ENCODE measurements at regions not wholly inside any gene's neighbourhood (a gene's known extent, or its start where the extent isn't known, plus 50 kb on each side); places are given as distances from the start of the nearest gene placed in this dataset.

DNA sequence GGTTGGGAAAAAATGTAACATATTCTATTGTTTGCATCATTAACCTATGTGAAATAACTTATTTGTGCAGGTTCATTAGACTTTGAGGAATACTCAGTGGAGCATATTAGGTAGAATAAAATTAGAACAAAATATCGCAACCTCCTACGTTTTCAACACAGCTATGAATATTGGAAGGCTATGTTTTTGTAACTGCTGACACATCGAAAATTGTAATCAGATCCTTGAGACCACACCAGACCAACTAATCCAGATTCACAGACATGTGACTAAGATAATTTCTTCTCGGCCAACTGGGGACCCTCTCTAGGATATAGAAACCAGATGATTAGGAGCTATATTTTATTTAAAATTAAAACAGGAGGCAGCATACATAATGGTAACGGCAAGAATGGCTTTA is 77.5 kb upstream of the VWC2 start:
- intact Hi-C loops (cut with micrococcal nuclease) (no loop called here), dilution Hi-C loops (cut with HindIII; ENCODE audit: low sequenced_read_pairs, unreplicated experiment) (no loop called here), in situ Hi-C loops (cut with MboI; ENCODE audit: low sequenced_read_pairs) (no loop called here)
- Histone ChIP-seq H4K5ac (ENCODE audit: low read depth, low read length) (no peak overlapping the region), H3K18ac (ENCODE audit: low read depth, low read length) (no peak overlapping the region), H3K9me3 (ENCODE audit: control insufficient read depth, insufficient read depth, low read length) (peaks cover 10% of the 10 kb centered on the region), H2AFZ (replicated peaks; ENCODE audit: low read length, poor library complexity) (no peak overlapping the region), H3K79me1 (ENCODE audit: low read depth in 1 of 2, low read length in 2 of 2) (no peaks in the 10 kb centered on the region), H3K27ac (ENCODE audit: insufficient read depth, low read length) (no peak overlapping the region), H4K8ac (ENCODE audit: low read depth in 2 of 2, low read length in 2 of 2) (no peak overlapping the region), H3K23ac (ENCODE audit: low read depth, low read length) (no peak overlapping the region), H2BK5ac (ENCODE audit: low read depth, low read length, poor library complexity, severe bottlenecking) (no peak overlapping the region), H3K9me1 (ENCODE audit: insufficient read depth, low read length) (no peaks in the 10 kb centered on the region), H2BK20ac (ENCODE audit: low read depth, low read length) (no peak overlapping the region), H2BK120ac (ENCODE audit: low read depth, low read length) (no peak overlapping the region), H4K20me1 (ENCODE audit: insufficient read depth, low read length) (no peaks in the 10 kb centered on the region), H2AK5ac (ENCODE audit: low read depth, low read length) (no peak overlapping the region), H3K4me1 (ENCODE audit: control insufficient read depth, insufficient read depth, low read length) (no peaks in the 10 kb centered on the region), H2AK9ac (replicated peaks; ENCODE audit: low read depth, low read length, poor library complexity) (no peak overlapping the region), H3K36me3 (ENCODE audit: control insufficient read depth, insufficient read depth, low read length) (no peaks in the 10 kb centered on the region), H3K4me3 (ENCODE audit: insufficient read depth, low read depth, low read length) (no peak overlapping the region), H3K4ac (ENCODE audit: low read depth, low read length) (no peak overlapping the region), H3K9ac (ENCODE audit: low read depth, low read length) (no peak overlapping the region), H3K27me3 (ENCODE audit: control insufficient read depth, insufficient read depth, low read length) (no peaks in the 10 kb centered on the region), H3K56ac (ENCODE audit: extremely low read depth, insufficient read depth, low read length) (no peak overlapping the region), H4K91ac (ENCODE audit: insufficient read depth, low read depth, low read length) (no peak overlapping the region), H2BK15ac (ENCODE audit: low read depth, low read length) (no peak overlapping the region), H3K4me2 (ENCODE audit: low read depth, low read length) (no peak overlapping the region), H3K14ac (replicated peaks; ENCODE audit: low read depth, low read length) (no peak overlapping the region)
- WGBS, 2 experiments (ENCODE audit: extremely low coverage in 2 of 2, insufficient read length in 1 of 2): no CpG with 5 or more reads among the region's 5 CpGs
- no TSS peak for BruUV-seq (replicated peaks)
- no peak for DNase-seq
- ChIA-PET POLR2A (ENCODE audit: unreplicated experiment) (no interaction called here), CTCF (no interaction called here)
- TF ChIP-seq MAFK (IDR thresholded peaks at IDR 0.05; ENCODE audit: low read depth, low read length): peak; percentile 88
- no peak for TF ChIP-seq RCOR1 (IDR thresholded peaks at IDR 0.05; ENCODE audit: insufficient replicate concordance, low read length)
- ATAC-seq (ENCODE audit: low read depth): no peak

Measured in IMR-90 (cell line).